Pancreas (tissue), 10 donors: ENCODE measurements at regions not wholly inside any gene's neighbourhood (a gene's known extent, or its start where the extent isn't known, plus 50 kb on each side); places are given as distances from the start of the nearest gene placed in this dataset.

Experiments
- ATAC-seq, 4 donors: fragments of 200-7000 bp; cut with Tn5 transposase; one replicate each; pipeline versions ENCODE4 v1.8.0 to v1.9.1; 2020; ENCODE audit warnings: mild to moderate bottlenecking in 4 of 4, moderate library complexity in 4 of 4
- DNase-seq, 6 donors: peaks; one replicate each; pipeline ENCODE4 v3.0.0-alpha.2; 2020
- FAIRE-seq: peaks from 2 replicates; lab custom pipeline; 2012; peaks lifted over from hg19 to GRCh38; lab: Jason Lieb, UNC
- H3K27ac ChIP-seq, 4 donors: fragments of 200-600 bp; sonication (generic); 1 replicate in 3 of 4; 2 replicates in 1 of 4; pipeline versions ENCODE4 v1.5.0 to v1.8.0; 2020
- H3K27me3 ChIP-seq, 4 donors: fragments of 200-600 bp; one replicate each; pipeline ENCODE4 v1.8.0; 2021
- H3K36me3 ChIP-seq, 3 donors: fragments of 200-600 bp; sonication (generic) in 1 of 3; one replicate each; pipeline versions ENCODE4 v1.5.0 to v1.8.0; 2020 to 2021
- H3K4me1 ChIP-seq, 3 donors: fragments of 200-600 bp; one replicate each; pipeline ENCODE4 v1.8.0; 2021
- H3K4me3 ChIP-seq, 4 donors: fragments of 200-600 bp; sonication (generic) in 2 of 4; one replicate each; pipeline versions ENCODE4 v1.5.0 to v1.8.0; 2020 to 2021
- H3K9me3 ChIP-seq, 4 donors: fragments of 200-600 bp; one replicate each; pipeline ENCODE4 v1.8.0; 2021
- CTCF ChIP-seq, 4 donors: fragments of 200-600 bp; sonication (generic) in 3 of 4; IDR thresholded peaks; one replicate each; pipeline versions ENCODE4 v1.5.0 to v1.8.0; 2021; ENCODE audit warnings: antibody characterized with exemption in 4 of 4
- WGBS, 2 donors: extraction: QIAGEN DNeasy Blood & Tissue Kit; methylation state at CpG; one replicate each; pipeline ENCODE4 v1.1.7; 2013; 5-methylcytosine and 5-hydroxymethylcytosine counted together
- intact Hi-C, 3 donors: fragments of 100-400 bp; cut with DNase I; formaldehyde crosslinking; loops; one replicate each; pipeline versions ENCODE4 v1.11.1 to v1.14.2; 2022
- donor health status: healthy with polysubstance abuse.
- donor health status: DM: no; HTN: no; CAD: no; lungs with moderate emphysema.
- donor health status: DM: no; HTN: no; CAD: no.
- donor health status: control.
- donor health status: control.
- donor health status: Bipolar disorder and iron deficiency.
- donor health status: DM: yes; HTN: yes; CAD: no.
- donor health status: DM: no; HTN: no; CAD: no.
- donor health status: DM: no; HTN: no; CAD: no.
- donor health status: DM: yes; HTN: yes; CAD: no.

GRCh38 chr12:125434131-125434530 is 368.9 kb downstream of the AACS start:
- Histone ChIP-seq H3K27ac (no peak overlapping the region), H3K36me3 (no peaks in the 10 kb centered on the region), H3K27me3 (no peaks in the 10 kb centered on the region), H3K9me3 (no peaks in the 10 kb centered on the region), H3K4me1 (no peaks in the 10 kb centered on the region), H3K4me3 (no peak overlapping the region)
- no peak for FAIRE-seq
- WGBS, 2 donors, result 67 to 75% methylated on average over 9 of the region's 9 CpGs
- DNase-seq, result no peak
- intact Hi-C loops, result no loop called here
- no peak for TF ChIP-seq CTCF (IDR thresholded peaks at IDR 0.05)
- no peak for ATAC-seq

DNA sequence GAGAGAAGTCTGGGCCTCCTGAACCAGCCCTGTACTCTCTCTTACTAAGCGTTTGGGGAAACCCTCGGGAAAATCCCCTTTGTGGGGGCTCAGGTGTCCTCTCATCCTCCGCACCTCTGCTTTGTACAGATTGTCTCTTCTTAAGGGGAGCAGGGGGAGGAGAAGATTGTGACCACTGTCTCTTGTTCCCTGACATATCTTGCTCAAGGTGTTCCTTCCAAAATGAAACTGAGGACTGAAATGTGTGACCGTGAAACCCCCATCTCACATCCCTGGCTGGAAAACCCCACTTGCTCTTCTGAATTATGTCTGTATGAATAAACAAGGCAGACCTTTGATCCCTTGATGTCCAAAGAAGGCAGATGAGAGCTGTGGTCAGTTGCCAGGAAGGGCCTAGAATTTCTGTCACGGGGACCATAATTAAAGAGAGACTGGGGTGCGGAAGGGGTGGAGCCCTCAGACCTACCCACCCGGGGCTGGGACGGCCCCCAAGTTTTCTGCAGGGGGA is 369.8 kb downstream of the AACS start:
- Histone ChIP-seq H3K36me3 (no peaks in the 10 kb centered on the region), H3K4me3 (no peak overlapping the region), H3K27me3 (no peaks in the 10 kb centered on the region), H3K27ac (no peak overlapping the region), H3K4me1 (no peaks in the 10 kb centered on the region), H3K9me3 (no peaks in the 10 kb centered on the region)
- WGBS, 2 donors, result 65 to 71% methylated on average over 8 of the region's 8 CpGs
- intact Hi-C loops, result no loop called here
- DNase-seq, result no peak
- no peak for FAIRE-seq
- no peak for ATAC-seq
- TF ChIP-seq CTCF (IDR thresholded peaks at IDR 0.05), result no peak

DNA sequence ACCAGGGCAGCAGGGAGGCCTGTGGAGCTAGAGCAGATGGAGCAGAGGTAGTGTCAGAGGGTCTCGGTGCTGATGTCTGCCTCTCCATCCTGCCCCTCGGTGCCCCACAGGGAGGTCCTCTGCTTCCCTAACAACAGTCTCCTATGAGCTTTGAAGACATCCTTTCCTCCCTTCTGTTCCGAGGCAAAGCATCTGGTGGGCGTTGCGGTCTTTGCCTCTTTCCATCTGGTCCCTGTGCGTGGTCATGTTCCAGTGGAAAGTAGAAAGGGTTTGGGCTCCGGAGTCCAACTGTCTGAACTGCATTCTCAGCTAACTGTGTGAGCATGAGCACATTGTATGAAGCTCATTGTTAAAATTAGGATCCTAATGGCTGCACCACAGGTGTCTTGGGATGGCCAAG is 370.6 kb downstream of the AACS start:
- Histone ChIP-seq H3K36me3 (no peaks in the 10 kb centered on the region), H3K27me3 (no peaks in the 10 kb centered on the region), H3K9me3 (no peaks in the 10 kb centered on the region), H3K4me3 (no peak overlapping the region), H3K4me1 (no peaks in the 10 kb centered on the region), H3K27ac (no peak overlapping the region)
- no peak for ATAC-seq
- no peak for FAIRE-seq
- intact Hi-C loops, result no loop called here
- 72 to 86% methylated on average over 7 of the region's 7 CpGs for WGBS, 2 donors
- TF ChIP-seq CTCF (IDR thresholded peaks at IDR 0.05), result no peak
- no peak for DNase-seq

- intact Hi-C loops, result no loop called here
- no peak overlapping the region for H3K27ac ChIP-seq
- no peak for DNase-seq
- WGBS, 2 donors, result 80 to 82% methylated on average over 2 of the region's 2 CpGs
- no peak for FAIRE-seq
- no peak for ATAC-seq
- H3K9me3 ChIP-seq, result no peaks in the 10 kb centered on the region
- H3K4me3 ChIP-seq, result no peak overlapping the region
- no peaks in the 10 kb centered on the region for H3K4me1 ChIP-seq
- no peaks in the 10 kb centered on the region for H3K36me3 ChIP-seq
- no peak for TF ChIP-seq CTCF (IDR thresholded peaks at IDR 0.05)
- no peaks in the 10 kb centered on the region for H3K27me3 ChIP-seq
Observed at GRCh38 chr12:125436686-125437085, 371.5 kb downstream of the AACS start.

DNA sequence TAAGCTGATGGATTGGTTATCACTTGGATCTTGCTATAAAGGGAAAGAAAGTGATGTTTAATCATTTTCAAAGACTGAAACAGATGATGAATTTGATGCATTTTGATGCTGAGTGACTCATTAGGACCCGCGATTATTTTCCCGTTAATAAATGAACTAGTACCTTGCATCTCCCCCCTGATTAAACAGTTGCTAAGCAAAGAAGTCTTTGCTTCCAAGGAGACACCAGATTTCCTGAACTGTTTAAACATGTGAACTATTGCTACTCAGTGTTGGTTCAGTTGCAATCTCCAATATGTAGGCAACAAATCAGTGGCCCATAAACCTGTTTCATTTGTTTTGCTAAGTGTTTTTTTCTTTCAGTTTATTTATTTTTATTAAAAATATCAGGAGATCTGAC is 375.2 kb downstream of the AACS start:
- Histone ChIP-seq H3K9me3 (no peaks in the 10 kb centered on the region), H3K27ac (no peak overlapping the region), H3K4me1 (no peaks in the 10 kb centered on the region), H3K36me3 (no peaks in the 10 kb centered on the region), H3K27me3 (no peaks in the 10 kb centered on the region), H3K4me3 (no peak overlapping the region)
- DNase-seq (no peak), FAIRE-seq (no peak), ATAC-seq (no peak)
- no peak for TF ChIP-seq CTCF (IDR thresholded peaks at IDR 0.05)
- intact Hi-C loops, result no loop called here
- WGBS, 2 donors, result 26 to 43% methylated on average over 3 of the region's 3 CpGs
